Ovary (tissue), 3 donors: ENCODE measurements at regions not wholly inside any gene's neighbourhood (a gene's known extent, or its start where the extent isn't known, plus 50 kb on each side); places are given as distances from the start of the nearest gene placed in this dataset.

Experiments
- EP300 ChIP-seq: sonication (generic); formaldehyde crosslinking; IDR thresholded peaks from one replicate; pipeline ENCODE4 v1.6.1; 2017; ENCODE audit warnings: antibody characterized with exemption
- POLR2A ChIP-seq: fragments of 450-650 bp; IDR thresholded peaks from one replicate; pipeline ENCODE4 v1.6.1; 2017; ENCODE audit warnings: antibody characterized with exemption, mild to moderate bottlenecking, moderate library complexity
- TF ChIP-seq, protein P1 (sequence below), 3 donors: fragments of 450-650 bp in 2 of 3; fragments of 200-600 bp in 1 of 3; IDR thresholded peaks; one replicate each; pipeline versions ENCODE4 v1.5.1 to v1.8.0; 2016 to 2022; ENCODE audit warnings: antibody characterized with exemption in 3 of 3, mild to moderate bottlenecking in 1 of 3
- donor health status: DM: no; HTN: no; CAD: no.

DNA sequence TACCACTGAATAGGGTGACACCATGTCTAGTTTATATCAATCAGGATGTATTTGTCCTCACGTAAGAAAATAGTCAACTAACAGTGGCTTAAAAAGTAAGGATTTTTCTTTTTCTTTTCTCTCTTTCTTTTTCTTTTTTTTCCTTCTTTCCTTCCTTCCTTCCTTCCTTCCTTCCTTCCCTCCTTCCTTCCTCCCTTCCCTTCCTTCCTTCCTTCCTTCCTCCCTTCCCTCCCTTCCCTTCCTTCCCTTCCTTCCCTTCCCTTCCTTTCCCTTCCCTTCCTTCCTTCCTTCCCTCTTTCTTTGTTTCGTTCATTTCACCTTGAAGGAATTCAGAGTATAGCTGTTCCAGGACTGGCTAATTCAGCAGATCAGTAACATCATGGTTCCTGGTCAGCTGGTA is 83.2 kb downstream of the SOX4 start:
- TF ChIP-seq POLR2A (no peak), EP300 (no peak)
- TF ChIP-seq, protein P1, sequence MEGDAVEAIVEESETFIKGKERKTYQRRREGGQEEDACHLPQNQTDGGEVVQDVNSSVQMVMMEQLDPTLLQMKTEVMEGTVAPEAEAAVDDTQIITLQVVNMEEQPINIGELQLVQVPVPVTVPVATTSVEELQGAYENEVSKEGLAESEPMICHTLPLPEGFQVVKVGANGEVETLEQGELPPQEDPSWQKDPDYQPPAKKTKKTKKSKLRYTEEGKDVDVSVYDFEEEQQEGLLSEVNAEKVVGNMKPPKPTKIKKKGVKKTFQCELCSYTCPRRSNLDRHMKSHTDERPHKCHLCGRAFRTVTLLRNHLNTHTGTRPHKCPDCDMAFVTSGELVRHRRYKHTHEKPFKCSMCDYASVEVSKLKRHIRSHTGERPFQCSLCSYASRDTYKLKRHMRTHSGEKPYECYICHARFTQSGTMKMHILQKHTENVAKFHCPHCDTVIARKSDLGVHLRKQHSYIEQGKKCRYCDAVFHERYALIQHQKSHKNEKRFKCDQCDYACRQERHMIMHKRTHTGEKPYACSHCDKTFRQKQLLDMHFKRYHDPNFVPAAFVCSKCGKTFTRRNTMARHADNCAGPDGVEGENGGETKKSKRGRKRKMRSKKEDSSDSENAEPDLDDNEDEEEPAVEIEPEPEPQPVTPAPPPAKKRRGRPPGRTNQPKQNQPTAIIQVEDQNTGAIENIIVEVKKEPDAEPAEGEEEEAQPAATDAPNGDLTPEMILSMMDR (IDR thresholded peaks at IDR 0.05): no peak
